ENCODE measurements at regions not wholly inside any gene's neighbourhood (a gene's known extent, or its start where the extent isn't known, plus 50 kb on each side); places are given as distances from the start of the nearest gene placed in this dataset.

GRCh38 chr13:22214184-22214583 lies 543.3 kb downstream of the FGF9 start:
- Histone ChIP-seq H3K79me2 (ENCODE audit: control insufficient read depth, insufficient read depth, low read length) (no peaks in the 10 kb centered on the region), H4K20me1 (replicated peaks; ENCODE audit: control insufficient read depth, insufficient read depth, low read length) (no peaks in the 10 kb centered on the region), H3K36me3 (ENCODE audit: control insufficient read depth, insufficient read depth, low read length) (no peaks in the 10 kb centered on the region), H3K4me1 (replicated peaks in 1 of 2; ENCODE audit: control insufficient read depth in 2 of 2, insufficient read depth in 2 of 2, low read length in 2 of 2) (no peaks in the 10 kb centered on the region), H3K27me3 (ENCODE audit: control insufficient read depth in 2 of 2, insufficient read depth in 2 of 2, low read length in 2 of 2) (peaks cover 0 to 2% of the 10 kb centered on the region in 2 experiments; a peak in 2 of 5 replicates), H3K9ac (ENCODE audit: insufficient read depth in 1 of 2, low read depth in 2 of 2, low read length in 2 of 2) (no peak overlapping the region), H2AFZ (ENCODE audit: low read depth, low read length) (no peak overlapping the region), H3K27ac (ENCODE audit: extremely low read depth, low read depth, low read length) (no peak overlapping the region), H3K9me3 (replicated peaks; ENCODE audit: control insufficient read depth, insufficient read depth, low read depth, low read length) (no peaks in the 10 kb centered on the region), H3K4me3 (no peak overlapping the region), H3K4me2 (ENCODE audit: insufficient read depth, low read length) (no peak overlapping the region), H3K9me1 (ENCODE audit: control insufficient read depth, insufficient read depth, low read length) (no peaks in the 10 kb centered on the region)
- ATAC-seq (no peak), FAIRE-seq (no peak), DNase-seq (ENCODE audit: extremely low read depth in 1 of 4, low spot score in 3 of 4) (no peak)
- 6% methylated on average over 3 of the region's 3 CpGs for WGBS (ENCODE audit: insufficient coverage, low coverage, missing lambda C conversion rate)
- in situ Hi-C loops (cut with MboI) (no loop called here), intact Hi-C loops (cut with micrococcal nuclease) (no loop called here)
- ChIA-PET POLR2A (no interaction called here), CTCF (ENCODE audit: low intra/inter-chr PET ratio) (no interaction called here)
- TF ChIP-seq DNMT1 (IDR thresholded peaks at IDR 0.05) (no peak), ZNF398 (CRISPR knock-in tag; IDR thresholded peaks at IDR 0.05) (no peak)
- no TSS peak for BruUV-seq (replicated peaks)

GRCh38 chr13:22218797-22219196 lies 547.9 kb downstream of the FGF9 start:
- no peaks in the 10 kb centered on the region for H4K20me1 ChIP-seq (replicated peaks; ENCODE audit: control insufficient read depth, insufficient read depth, low read length)
- no peaks in the 10 kb centered on the region for H3K36me3 ChIP-seq (ENCODE audit: control insufficient read depth, insufficient read depth, low read length)
- no peaks in the 10 kb centered on the region for H3K79me2 ChIP-seq (ENCODE audit: control insufficient read depth, insufficient read depth, low read length)
- no peak for DNase-seq (ENCODE audit: extremely low read depth in 1 of 4, low spot score in 3 of 4)
- no peak overlapping the region for H3K9ac ChIP-seq (ENCODE audit: insufficient read depth in 1 of 2, low read depth in 2 of 2, low read length in 2 of 2)
- ATAC-seq: no peak
- FAIRE-seq: no peak
- no peaks in the 10 kb centered on the region for H3K4me1 ChIP-seq (replicated peaks in 1 of 2; ENCODE audit: control insufficient read depth in 2 of 2, insufficient read depth in 2 of 2, low read length in 2 of 2)
- no peak overlapping the region for H3K4me3 ChIP-seq
- no peaks in the 10 kb centered on the region for H3K9me3 ChIP-seq (replicated peaks; ENCODE audit: control insufficient read depth, insufficient read depth, low read depth, low read length)
- H3K4me2 ChIP-seq (ENCODE audit: insufficient read depth, low read length): no peak overlapping the region
- 0% methylated on average over 3 of the region's 4 CpGs for WGBS (ENCODE audit: insufficient coverage, low coverage, missing lambda C conversion rate)
- BruUV-seq (replicated peaks): no TSS peak
- peaks cover 0 to 7% of the 10 kb centered on the region in 2 experiments; a peak in 1 of 5 replicates for H3K27me3 ChIP-seq (ENCODE audit: control insufficient read depth in 2 of 2, insufficient read depth in 2 of 2, low read length in 2 of 2)
- ChIA-PET CTCF (ENCODE audit: low intra/inter-chr PET ratio) (no interaction called here), POLR2A (no interaction called here)
- no peaks in the 10 kb centered on the region for H3K9me1 ChIP-seq (ENCODE audit: control insufficient read depth, insufficient read depth, low read length)
- H3K27ac ChIP-seq (ENCODE audit: extremely low read depth, low read depth, low read length): no peak overlapping the region
- no peak for TF ChIP-seq STAT6 (CRISPR knock-in tag; IDR thresholded peaks at IDR 0.05)
- no peak for TF ChIP-seq ZNF165 (CRISPR knock-in tag; IDR thresholded peaks at IDR 0.05; ENCODE audit: borderline replicate concordance)
- no peak for TF ChIP-seq ZNF764 (CRISPR knock-in tag; IDR thresholded peaks at IDR 0.05; ENCODE audit: low read depth)
- intact Hi-C loops (cut with micrococcal nuclease) (no loop called here), in situ Hi-C loops (cut with MboI) (no loop called here)
- no peak overlapping the region for H2AFZ ChIP-seq (ENCODE audit: low read depth, low read length)
